ENCODE measurements at regions not wholly inside any gene's neighbourhood (a gene's known extent, or its start where the extent isn't known, plus 50 kb on each side); places are given as distances from the start of the nearest gene placed in this dataset.

DNA sequence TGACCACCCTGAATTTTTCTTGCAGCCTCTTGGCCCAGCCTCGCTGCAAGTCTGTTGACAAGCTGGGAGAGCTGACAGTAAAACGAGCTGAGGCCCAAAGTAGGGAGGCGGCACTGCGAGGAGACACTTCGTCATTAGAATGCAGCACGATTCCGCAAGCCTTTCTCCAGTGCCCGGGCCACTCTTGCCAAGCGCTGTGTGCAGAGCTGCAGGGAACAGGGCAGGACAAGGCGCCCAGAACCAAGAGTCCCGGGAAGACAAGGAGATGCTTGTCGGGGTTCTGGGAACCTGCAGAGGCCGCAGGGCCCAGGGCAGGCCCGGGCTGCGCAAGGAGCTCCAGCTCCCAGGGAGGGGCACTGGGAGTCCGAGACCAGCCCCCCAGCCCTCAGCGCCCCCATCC, 187.1 kb downstream of the BCOR start:
- no peaks in the 10 kb centered on the region for H3K4me1 ChIP-seq (ENCODE audit: control insufficient read depth, low read length)
- H3K4me2 ChIP-seq (ENCODE audit: low read length), result no peak overlapping the region
- H3F3A ChIP-seq (ENCODE audit: control insufficient read depth, insufficient read depth), result no peaks in the 10 kb centered on the region
- no peaks in the 10 kb centered on the region for H3K9me2 ChIP-seq (replicated peaks; ENCODE audit: control insufficient read depth, low read length)
- TF ChIP-seq, protein P1, sequence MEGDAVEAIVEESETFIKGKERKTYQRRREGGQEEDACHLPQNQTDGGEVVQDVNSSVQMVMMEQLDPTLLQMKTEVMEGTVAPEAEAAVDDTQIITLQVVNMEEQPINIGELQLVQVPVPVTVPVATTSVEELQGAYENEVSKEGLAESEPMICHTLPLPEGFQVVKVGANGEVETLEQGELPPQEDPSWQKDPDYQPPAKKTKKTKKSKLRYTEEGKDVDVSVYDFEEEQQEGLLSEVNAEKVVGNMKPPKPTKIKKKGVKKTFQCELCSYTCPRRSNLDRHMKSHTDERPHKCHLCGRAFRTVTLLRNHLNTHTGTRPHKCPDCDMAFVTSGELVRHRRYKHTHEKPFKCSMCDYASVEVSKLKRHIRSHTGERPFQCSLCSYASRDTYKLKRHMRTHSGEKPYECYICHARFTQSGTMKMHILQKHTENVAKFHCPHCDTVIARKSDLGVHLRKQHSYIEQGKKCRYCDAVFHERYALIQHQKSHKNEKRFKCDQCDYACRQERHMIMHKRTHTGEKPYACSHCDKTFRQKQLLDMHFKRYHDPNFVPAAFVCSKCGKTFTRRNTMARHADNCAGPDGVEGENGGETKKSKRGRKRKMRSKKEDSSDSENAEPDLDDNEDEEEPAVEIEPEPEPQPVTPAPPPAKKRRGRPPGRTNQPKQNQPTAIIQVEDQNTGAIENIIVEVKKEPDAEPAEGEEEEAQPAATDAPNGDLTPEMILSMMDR (IDR thresholded peaks at IDR 0.05; ENCODE audit: low read depth, low read length, poor library complexity, severe bottlenecking), result no peak
- TF ChIP-seq EZH2phosphoT487 (IDR thresholded peaks at IDR 0.05; ENCODE audit: borderline replicate concordance, low read length), result no peak
- no peaks in the 10 kb centered on the region for H4K20me1 ChIP-seq (ENCODE audit: control insufficient read depth, insufficient read depth, low read depth, low read length)
- no peaks in the 10 kb centered on the region for H3K27me3 ChIP-seq (ENCODE audit: control insufficient read depth, low read length)
- no peak overlapping the region for H3K4me3 ChIP-seq (ENCODE audit: low read length)
- no peak overlapping the region for H3K27ac ChIP-seq (ENCODE audit: low read depth, low read length)
- no peaks in the 10 kb centered on the region for H3K9me3 ChIP-seq (ENCODE audit: control insufficient read depth, insufficient read depth, low read length)
- no peaks in the 10 kb centered on the region for H3K79me2 ChIP-seq (ENCODE audit: control insufficient read depth, low read length)
- H3K36me3 ChIP-seq (ENCODE audit: control insufficient read depth, low read length), result no peaks in the 10 kb centered on the region

DNA sequence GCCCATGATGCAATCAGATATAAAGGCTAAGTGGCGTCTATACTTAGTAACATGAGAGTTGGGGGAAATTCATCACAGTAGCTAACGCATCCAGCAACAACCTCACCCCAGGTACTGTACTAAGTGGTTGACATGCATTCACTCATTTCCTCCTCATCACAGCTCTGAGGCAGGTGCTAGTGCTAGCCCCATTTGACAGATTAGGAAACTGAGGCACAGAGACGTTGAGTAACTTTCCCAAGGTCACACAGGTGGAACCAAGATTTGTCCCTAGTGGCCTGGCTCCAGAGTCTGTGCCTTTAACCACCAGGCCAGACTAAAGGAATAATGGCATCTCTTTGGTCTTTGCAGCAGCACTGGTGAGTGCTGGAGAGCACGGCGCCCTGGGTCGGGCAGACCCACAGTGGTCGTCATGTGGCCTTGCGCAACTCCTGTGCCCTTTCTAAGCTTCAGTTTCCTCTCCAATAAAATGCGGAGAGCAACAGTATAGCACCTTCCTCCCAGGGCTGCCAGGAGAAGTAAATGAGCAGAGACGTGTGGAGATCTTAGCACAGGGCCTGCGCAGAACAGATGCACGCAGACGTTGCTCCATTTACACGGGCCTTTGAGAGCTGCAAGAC, 186.4 kb downstream of the BCOR start:
- Histone ChIP-seq H3K27me3 (ENCODE audit: control insufficient read depth, low read length) (no peaks in the 10 kb centered on the region), H3K9me3 (ENCODE audit: control insufficient read depth, insufficient read depth, low read length) (no peaks in the 10 kb centered on the region), H3K79me2 (ENCODE audit: control insufficient read depth, low read length) (no peaks in the 10 kb centered on the region), H3K4me2 (ENCODE audit: low read length) (no peak overlapping the region), H3K36me3 (ENCODE audit: control insufficient read depth, low read length) (no peaks in the 10 kb centered on the region), H3K9me2 (replicated peaks; ENCODE audit: control insufficient read depth, low read length) (no peaks in the 10 kb centered on the region), H3F3A (ENCODE audit: control insufficient read depth, insufficient read depth) (no peaks in the 10 kb centered on the region), H3K4me3 (ENCODE audit: low read length) (no peak overlapping the region), H3K4me1 (ENCODE audit: control insufficient read depth, low read length) (no peaks in the 10 kb centered on the region), H4K20me1 (ENCODE audit: control insufficient read depth, insufficient read depth, low read depth, low read length) (no peaks in the 10 kb centered on the region), H3K27ac (ENCODE audit: low read depth, low read length) (no peak overlapping the region)
- TF ChIP-seq EZH2phosphoT487 (IDR thresholded peaks at IDR 0.05; ENCODE audit: borderline replicate concordance, low read length), result no peak
- TF ChIP-seq, protein P1 (IDR thresholded peaks at IDR 0.05; ENCODE audit: low read depth, low read length, poor library complexity, severe bottlenecking), result no peak

DNA sequence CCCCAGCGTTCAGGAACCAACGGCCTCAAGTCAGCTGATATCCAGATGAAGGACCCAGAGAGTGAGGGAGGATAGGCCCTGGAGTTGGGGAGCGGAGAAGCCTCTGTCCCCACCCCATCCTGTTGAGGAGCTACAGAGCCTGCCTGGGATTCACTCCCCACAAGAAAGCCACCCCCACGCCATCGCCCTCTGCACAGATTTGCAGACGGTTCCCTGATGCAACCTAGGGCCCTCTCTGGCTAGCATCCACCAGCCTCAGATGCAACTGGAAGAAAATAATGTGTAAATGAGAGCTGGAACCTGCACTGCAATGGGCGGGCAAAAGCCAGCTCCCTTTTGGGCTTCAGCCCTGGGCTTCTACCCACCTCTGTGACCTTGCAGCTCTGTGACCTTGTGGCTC, 185.6 kb downstream of the BCOR start:
- H3K79me2 ChIP-seq (ENCODE audit: control insufficient read depth, low read length), result no peaks in the 10 kb centered on the region
- H3K4me2 ChIP-seq (ENCODE audit: low read length), result no peak overlapping the region
- no peaks in the 10 kb centered on the region for H3K9me3 ChIP-seq (ENCODE audit: control insufficient read depth, insufficient read depth, low read length)
- no peak overlapping the region for H3K4me3 ChIP-seq (ENCODE audit: low read length)
- H3K27ac ChIP-seq (ENCODE audit: low read depth, low read length), result no peak overlapping the region
- H3K9me2 ChIP-seq (replicated peaks; ENCODE audit: control insufficient read depth, low read length), result no peaks in the 10 kb centered on the region
- no peaks in the 10 kb centered on the region for H4K20me1 ChIP-seq (ENCODE audit: control insufficient read depth, insufficient read depth, low read depth, low read length)
- no peaks in the 10 kb centered on the region for H3K27me3 ChIP-seq (ENCODE audit: control insufficient read depth, low read length)
- H3F3A ChIP-seq (ENCODE audit: control insufficient read depth, insufficient read depth), result no peaks in the 10 kb centered on the region
- H3K4me1 ChIP-seq (ENCODE audit: control insufficient read depth, low read length), result no peaks in the 10 kb centered on the region
- H3K36me3 ChIP-seq (ENCODE audit: control insufficient read depth, low read length), result no peaks in the 10 kb centered on the region
- TF ChIP-seq, protein P1 (IDR thresholded peaks at IDR 0.05; ENCODE audit: low read depth, low read length, poor library complexity, severe bottlenecking), result no peak
- no peak for TF ChIP-seq EZH2phosphoT487 (IDR thresholded peaks at IDR 0.05; ENCODE audit: borderline replicate concordance, low read length)

All from DOHH2 (cell line).